OCI-LY7 (cell line): ENCODE measurements at regions not wholly inside any gene's neighbourhood (a gene's known extent, or its start where the extent isn't known, plus 50 kb on each side); places are given as distances from the start of the nearest gene placed in this dataset.

Source experiments
- EZH2phosphoT487 ChIP-seq: fragments of 200-600 bp; sonication (generic); IDR thresholded peaks from 2 replicates; pipeline ENCODE4 v1.6.1; 2018; ENCODE audit warnings: low read depth, borderline replicate concordance, mild to moderate bottlenecking, mixed run types, antibody characterized with exemption, low read length, moderate library complexity, mixed read lengths
- TF ChIP-seq, protein P1 (sequence below): fragments of 200-600 bp; sonication (generic); conservative IDR thresholded peaks from 2 replicates; pipeline ENCODE4 v1.5.1; 2014; ENCODE audit warnings: mild to moderate bottlenecking, antibody characterized with exemption, low read length, moderate library complexity, mixed read lengths

DNA sequence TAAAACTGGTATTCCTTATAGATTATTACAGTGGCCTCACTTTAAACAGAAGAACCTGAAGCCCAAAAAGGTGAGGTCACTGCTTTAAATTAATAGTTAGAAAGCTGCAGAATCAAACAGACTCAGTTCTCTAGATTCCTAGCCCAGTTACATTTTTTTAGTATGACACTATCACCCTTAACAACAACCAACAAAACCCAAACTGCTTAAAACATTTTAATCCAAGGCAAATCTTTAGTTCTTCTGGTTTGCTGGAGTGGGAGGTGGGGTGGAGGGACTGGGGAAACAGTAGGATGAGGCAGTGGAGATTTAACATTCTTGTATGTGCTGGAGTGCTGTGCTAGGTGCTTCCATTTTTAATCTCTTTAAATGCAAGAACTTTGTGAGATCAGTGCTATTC is 631.6 kb upstream of the KCNMB2 start:
- TF ChIP-seq, protein P1, sequence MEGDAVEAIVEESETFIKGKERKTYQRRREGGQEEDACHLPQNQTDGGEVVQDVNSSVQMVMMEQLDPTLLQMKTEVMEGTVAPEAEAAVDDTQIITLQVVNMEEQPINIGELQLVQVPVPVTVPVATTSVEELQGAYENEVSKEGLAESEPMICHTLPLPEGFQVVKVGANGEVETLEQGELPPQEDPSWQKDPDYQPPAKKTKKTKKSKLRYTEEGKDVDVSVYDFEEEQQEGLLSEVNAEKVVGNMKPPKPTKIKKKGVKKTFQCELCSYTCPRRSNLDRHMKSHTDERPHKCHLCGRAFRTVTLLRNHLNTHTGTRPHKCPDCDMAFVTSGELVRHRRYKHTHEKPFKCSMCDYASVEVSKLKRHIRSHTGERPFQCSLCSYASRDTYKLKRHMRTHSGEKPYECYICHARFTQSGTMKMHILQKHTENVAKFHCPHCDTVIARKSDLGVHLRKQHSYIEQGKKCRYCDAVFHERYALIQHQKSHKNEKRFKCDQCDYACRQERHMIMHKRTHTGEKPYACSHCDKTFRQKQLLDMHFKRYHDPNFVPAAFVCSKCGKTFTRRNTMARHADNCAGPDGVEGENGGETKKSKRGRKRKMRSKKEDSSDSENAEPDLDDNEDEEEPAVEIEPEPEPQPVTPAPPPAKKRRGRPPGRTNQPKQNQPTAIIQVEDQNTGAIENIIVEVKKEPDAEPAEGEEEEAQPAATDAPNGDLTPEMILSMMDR: no peak
- TF ChIP-seq EZH2phosphoT487: no peak
